Activated T-helper 17 cell treated with anti-CD3 and anti-CD28 coated beads, Interleukin-2, amount 50 U/mL, for 72 hours (primary cell): ENCODE measurements at regions not wholly inside any gene's neighbourhood (a gene's known extent, or its start where the extent isn't known, plus 50 kb on each side); places are given as distances from the start of the nearest gene placed in this dataset.

Experiments used
- ATAC-seq: fragments of 150-1000 bp; cut with Tn5 transposase; replicated peaks from 2 replicates; pipeline ENCODE4 v1.10.0; 2021; ENCODE audit warnings: mild to moderate bottlenecking, moderate library complexity
- H3K27ac Mint-ChIP-seq: one replicate; pipeline ENCODE4 v1.8.0; 2022; ENCODE audit warnings: mixed read lengths
- H3K27me3 Mint-ChIP-seq: one replicate; pipeline ENCODE4 v1.8.0; 2022; ENCODE audit warnings: mixed read lengths
- H3K36me3 Mint-ChIP-seq: one replicate; pipeline ENCODE4 v1.8.0; 2022; ENCODE audit warnings: low read depth, mild to moderate bottlenecking, mixed read lengths
- H3K4me1 Mint-ChIP-seq: one replicate; pipeline ENCODE4 v1.8.0; 2022; ENCODE audit warnings: mixed read lengths
- H3K4me3 Mint-ChIP-seq: one replicate; pipeline ENCODE4 v1.8.0; 2022; ENCODE audit warnings: mild to moderate bottlenecking, mixed read lengths
- H3K9me3 Mint-ChIP-seq: one replicate; pipeline ENCODE4 v1.8.0; 2022; ENCODE audit warnings: mixed read lengths

- ATAC-seq = no peak
- no peak overlapping the region for H3K27ac Mint-ChIP-seq
- no peaks in the 10 kb centered on the region for H3K4me1 Mint-ChIP-seq
- H3K9me3 Mint-ChIP-seq = peaks cover 4% of the 10 kb centered on the region
- H3K4me3 Mint-ChIP-seq = no peak overlapping the region
- H3K27me3 Mint-ChIP-seq = no peaks in the 10 kb centered on the region
- no peaks in the 10 kb centered on the region for H3K36me3 Mint-ChIP-seq
Measured at GRCh38 chr6:95119927-95120326, 457.4 kb upstream of the MANEA start.

- H3K27me3 Mint-ChIP-seq = no peaks in the 10 kb centered on the region
- no peak for ATAC-seq
- H3K36me3 Mint-ChIP-seq = no peaks in the 10 kb centered on the region
Measured at GRCh38 chr6:95120984-95121383, 456.4 kb upstream of the MANEA start.

GRCh38 chr6:95127261-95127660 lies 450.1 kb upstream of the MANEA start:
- no peak overlapping the region for H3K27ac Mint-ChIP-seq
- no peaks in the 10 kb centered on the region for H3K4me1 Mint-ChIP-seq
- no peaks in the 10 kb centered on the region for H3K9me3 Mint-ChIP-seq
- H3K27me3 Mint-ChIP-seq = no peaks in the 10 kb centered on the region
- H3K4me3 Mint-ChIP-seq = no peak overlapping the region
- no peaks in the 10 kb centered on the region for H3K36me3 Mint-ChIP-seq
- ATAC-seq = no peak

More at GRCh38 chr6:95120984-95121383, 456.4 kb upstream of the MANEA start:
- Mint-ChIP-seq H3K27ac (no peak overlapping the region), H3K4me3 (no peak overlapping the region), H3K9me3 (peaks cover 2% of the 10 kb centered on the region), H3K4me1 (no peaks in the 10 kb centered on the region)

- no peak overlapping the region for H3K27ac Mint-ChIP-seq
- H3K4me3 Mint-ChIP-seq = no peak overlapping the region
- no peaks in the 10 kb centered on the region for H3K9me3 Mint-ChIP-seq
- no peaks in the 10 kb centered on the region for H3K36me3 Mint-ChIP-seq
- no peaks in the 10 kb centered on the region for H3K4me1 Mint-ChIP-seq
- no peak for ATAC-seq
- H3K27me3 Mint-ChIP-seq = no peaks in the 10 kb centered on the region
Measured at GRCh38 chr6:95128439-95128838, 448.9 kb upstream of the MANEA start.

- Mint-ChIP-seq H3K27me3 (no peaks in the 10 kb centered on the region), H3K36me3 (no peaks in the 10 kb centered on the region), H3K9me3 (no peaks in the 10 kb centered on the region), H3K4me3 (no peak overlapping the region), H3K4me1 (no peaks in the 10 kb centered on the region), H3K27ac (no peak overlapping the region)
- ATAC-seq = no peak
Measured at GRCh38 chr6:95128947-95129346, 448.4 kb upstream of the MANEA start.

DNA sequence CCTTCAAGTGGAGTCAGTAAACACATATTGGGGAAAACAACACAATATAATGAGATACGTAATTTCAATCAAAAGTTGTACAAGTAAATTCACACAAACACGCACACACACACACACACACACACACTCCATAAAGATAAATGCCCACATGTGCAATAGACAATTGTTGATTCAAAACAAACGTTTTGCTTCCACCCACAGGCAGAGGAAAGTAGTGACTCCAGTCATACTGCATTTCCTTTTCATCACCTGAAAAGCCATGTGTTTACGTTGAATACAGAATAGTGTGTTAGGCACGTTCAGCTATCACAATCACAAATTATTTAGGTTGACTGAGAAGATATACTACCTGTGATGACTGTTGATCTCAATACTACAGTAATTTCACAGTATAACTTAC lies 443.8 kb upstream of the MANEA start:
- H3K27me3 Mint-ChIP-seq = no peaks in the 10 kb centered on the region
- H3K27ac Mint-ChIP-seq = no peak overlapping the region
- no peaks in the 10 kb centered on the region for H3K9me3 Mint-ChIP-seq
- no peaks in the 10 kb centered on the region for H3K4me1 Mint-ChIP-seq
- ATAC-seq = no peak
- no peaks in the 10 kb centered on the region for H3K36me3 Mint-ChIP-seq
- no peak overlapping the region for H3K4me3 Mint-ChIP-seq

DNA sequence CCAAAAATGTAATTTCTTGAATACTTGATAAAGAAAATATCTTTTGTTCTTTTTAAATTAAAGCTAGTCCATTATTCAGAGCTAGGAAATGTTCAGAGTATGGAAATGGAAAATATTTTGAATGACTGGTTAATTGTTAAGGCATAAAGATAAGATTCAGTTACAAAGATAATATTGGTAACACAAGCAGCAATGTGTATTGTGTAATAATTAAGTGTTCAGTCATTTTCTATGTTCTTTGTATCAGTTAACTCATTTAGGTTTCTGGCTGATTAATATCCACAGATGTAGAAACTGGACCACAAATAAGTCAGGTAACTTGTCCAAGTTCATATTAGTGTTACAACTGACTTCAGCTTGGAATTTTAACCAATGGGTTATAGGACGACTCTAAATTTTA lies 442.2 kb upstream of the MANEA start:
- ATAC-seq = no peak
- H3K4me3 Mint-ChIP-seq = no peak overlapping the region
- H3K27me3 Mint-ChIP-seq = no peaks in the 10 kb centered on the region
- H3K36me3 Mint-ChIP-seq = no peaks in the 10 kb centered on the region
- no peak overlapping the region for H3K27ac Mint-ChIP-seq
- H3K9me3 Mint-ChIP-seq = no peaks in the 10 kb centered on the region
- no peaks in the 10 kb centered on the region for H3K4me1 Mint-ChIP-seq

- no peak for ATAC-seq
- Mint-ChIP-seq H3K36me3 (no peaks in the 10 kb centered on the region), H3K27me3 (no peaks in the 10 kb centered on the region), H3K4me3 (no peak overlapping the region), H3K27ac (no peak overlapping the region), H3K9me3 (no peaks in the 10 kb centered on the region), H3K4me1 (no peaks in the 10 kb centered on the region)
Measured at GRCh38 chr6:95142101-95142500, 435.2 kb upstream of the MANEA start.

GRCh38 chr6:95142661-95143335 lies 434.5 kb upstream of the MANEA start:
- no peaks in the 10 kb centered on the region for H3K27me3 Mint-ChIP-seq
- no peaks in the 10 kb centered on the region for H3K4me1 Mint-ChIP-seq
- H3K9me3 Mint-ChIP-seq = no peaks in the 10 kb centered on the region
- no peaks in the 10 kb centered on the region for H3K36me3 Mint-ChIP-seq
- ATAC-seq = no peak
- no peak overlapping the region for H3K4me3 Mint-ChIP-seq
- H3K27ac Mint-ChIP-seq = no peak overlapping the region

GRCh38 chr6:95143408-95144180 lies 433.7 kb upstream of the MANEA start:
- ATAC-seq = no peak
- H3K4me1 Mint-ChIP-seq = no peaks in the 10 kb centered on the region
- no peaks in the 10 kb centered on the region for H3K9me3 Mint-ChIP-seq
- H3K27me3 Mint-ChIP-seq = no peaks in the 10 kb centered on the region
- no peak overlapping the region for H3K27ac Mint-ChIP-seq
- H3K36me3 Mint-ChIP-seq = no peaks in the 10 kb centered on the region
- no peak overlapping the region for H3K4me3 Mint-ChIP-seq

GRCh38 chr6:95145457-95145856 lies 431.9 kb upstream of the MANEA start:
- no peak overlapping the region for H3K4me3 Mint-ChIP-seq
- H3K9me3 Mint-ChIP-seq = no peaks in the 10 kb centered on the region
- no peak overlapping the region for H3K27ac Mint-ChIP-seq
- ATAC-seq = no peak
- H3K36me3 Mint-ChIP-seq = no peaks in the 10 kb centered on the region
- no peaks in the 10 kb centered on the region for H3K4me1 Mint-ChIP-seq
- H3K27me3 Mint-ChIP-seq = no peaks in the 10 kb centered on the region

DNA sequence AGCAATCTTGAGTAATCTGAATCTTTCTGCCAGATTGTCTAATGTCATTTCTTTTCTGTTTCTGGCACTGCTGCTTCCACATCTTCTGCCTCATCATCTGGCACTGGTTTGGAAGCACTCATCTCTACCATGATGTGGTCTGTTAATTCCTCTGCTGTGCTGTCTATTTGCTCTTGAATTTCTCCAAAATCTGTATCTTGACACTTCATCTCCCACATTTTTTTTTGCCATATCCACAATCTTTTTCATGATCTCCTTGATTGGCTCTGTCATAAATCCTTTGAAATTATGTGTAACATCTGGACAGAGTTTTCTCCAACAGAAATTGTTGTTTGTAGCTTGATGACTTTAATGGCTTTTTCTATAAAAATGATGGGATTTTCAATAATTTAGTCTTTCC lies 417.8 kb upstream of the MANEA start:
- no peaks in the 10 kb centered on the region for H3K4me1 Mint-ChIP-seq
- no peaks in the 10 kb centered on the region for H3K27me3 Mint-ChIP-seq
- ATAC-seq = no peak
- H3K4me3 Mint-ChIP-seq = no peak overlapping the region
- H3K9me3 Mint-ChIP-seq = no peaks in the 10 kb centered on the region
- no peak overlapping the region for H3K27ac Mint-ChIP-seq
- H3K36me3 Mint-ChIP-seq = no peaks in the 10 kb centered on the region

DNA sequence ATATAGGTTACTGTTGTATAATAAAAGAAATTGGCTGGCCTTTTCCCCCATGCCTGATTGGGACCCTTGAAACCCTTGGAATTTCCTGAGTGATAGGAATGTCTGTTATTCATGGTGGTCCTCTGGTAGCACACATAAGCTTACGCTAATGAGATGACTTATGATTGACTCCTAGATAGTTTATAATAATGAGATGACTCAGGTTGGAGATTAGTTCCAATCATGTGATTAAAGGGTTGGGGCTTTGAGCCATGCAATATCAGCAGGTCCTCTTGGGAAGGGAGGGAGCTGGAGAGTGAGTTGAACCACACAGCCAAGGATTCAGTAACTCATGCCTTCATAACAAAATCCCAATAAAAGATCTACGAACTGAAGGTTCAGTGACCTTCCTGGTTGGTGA lies 407.6 kb upstream of the MANEA start:
- Mint-ChIP-seq H3K27me3 (no peaks in the 10 kb centered on the region), H3K27ac (no peak overlapping the region), H3K36me3 (no peaks in the 10 kb centered on the region), H3K4me3 (no peak overlapping the region), H3K9me3 (no peaks in the 10 kb centered on the region), H3K4me1 (no peaks in the 10 kb centered on the region)
- ATAC-seq = no peak

DNA sequence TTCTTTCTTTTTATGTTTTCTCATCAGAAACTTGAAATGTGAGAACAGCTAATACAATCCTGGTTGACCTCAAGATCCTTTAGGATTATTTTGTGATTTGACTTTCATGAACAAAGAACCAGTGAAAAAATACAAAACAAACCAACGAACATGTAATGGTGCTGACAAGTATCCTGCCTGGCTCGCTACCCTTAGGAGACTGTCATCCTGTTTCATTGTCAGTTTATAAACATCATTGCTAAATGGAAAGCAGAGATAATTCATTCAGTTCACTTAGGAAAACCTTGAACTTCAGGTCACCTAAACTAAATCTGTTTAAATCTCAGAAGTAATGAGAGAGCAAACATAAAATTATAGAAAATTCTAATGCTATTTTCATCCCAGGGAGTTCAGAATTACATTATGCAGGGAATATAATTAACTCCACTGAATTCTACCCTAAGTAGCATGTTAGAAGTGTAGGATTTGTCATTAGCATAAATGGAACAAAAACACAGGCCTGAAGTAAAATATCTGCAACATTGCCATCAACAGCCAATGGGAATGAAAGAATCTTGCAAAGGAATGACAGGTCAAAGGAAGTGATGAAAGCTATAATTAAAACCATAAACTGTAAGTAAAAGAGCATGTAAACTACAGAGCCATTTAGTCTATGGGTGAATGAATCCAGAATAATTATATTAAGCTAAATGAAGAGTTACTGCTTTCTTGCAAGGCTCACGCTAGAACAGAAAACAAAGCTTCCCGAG lies 401.2 kb upstream of the MANEA start:
- Mint-ChIP-seq H3K27me3 (no peaks in the 10 kb centered on the region), H3K36me3 (no peaks in the 10 kb centered on the region), H3K4me3 (no peak overlapping the region), H3K9me3 (no peaks in the 10 kb centered on the region), H3K4me1 (no peaks in the 10 kb centered on the region), H3K27ac (no peak overlapping the region)
- ATAC-seq = no peak

GRCh38 chr6:95185874-95186273 lies 391.5 kb upstream of the MANEA start:
- no peak overlapping the region for H3K27ac Mint-ChIP-seq
- no peaks in the 10 kb centered on the region for H3K36me3 Mint-ChIP-seq

More at GRCh38 chr6:95185874-95186273, 391.5 kb upstream of the MANEA start:
- Mint-ChIP-seq H3K27me3 (no peaks in the 10 kb centered on the region), H3K4me3 (no peak overlapping the region), H3K4me1 (no peaks in the 10 kb centered on the region), H3K9me3 (no peaks in the 10 kb centered on the region)
- ATAC-seq = no peak
